ENCODE measurements at regions not wholly inside any gene's neighbourhood (a gene's known extent, or its start where the extent isn't known, plus 50 kb on each side); places are given as distances from the start of the nearest gene placed in this dataset.

GRCh38 chr2:9769171-9770005, 73.9 kb upstream of the TAF1B start:
- H3K4me1 ChIP-seq (ENCODE audit: control insufficient read depth, insufficient read depth, low read length), result peaks cover 3% of the 10 kb centered on the region
- DNase-seq, result no peak
- ATAC-seq, result no peak
- 77% methylated on average over 19 of the region's 19 CpGs for WGBS
- H3K9me3 ChIP-seq (ENCODE audit: control insufficient read depth, low read length), result no peaks in the 10 kb centered on the region
- intact Hi-C loops (cut with DNase I), result no loop called here
- no peak overlapping the region for H3K4me3 ChIP-seq (ENCODE audit: low read length)
- H3K27me3 ChIP-seq (ENCODE audit: control insufficient read depth, insufficient read depth), result no peaks in the 10 kb centered on the region
- no peak overlapping the region for H3K27ac ChIP-seq (ENCODE audit: low read length)

- H3K27me3 ChIP-seq (ENCODE audit: control insufficient read depth, insufficient read depth), result no peaks in the 10 kb centered on the region
- intact Hi-C loops (cut with DNase I), result no loop called here
- H3K9me3 ChIP-seq (ENCODE audit: control insufficient read depth, low read length), result no peaks in the 10 kb centered on the region
- H3K27ac ChIP-seq (ENCODE audit: low read length), result no peak overlapping the region
- DNase-seq (no peak), ATAC-seq (no peak)
- H3K4me1 ChIP-seq (ENCODE audit: control insufficient read depth, insufficient read depth, low read length), result peaks cover 3% of the 10 kb centered on the region
- H3K4me3 ChIP-seq (ENCODE audit: low read length), result no peak overlapping the region
- WGBS, result 53% methylated on average over 6 of the region's 6 CpGs
Observed at GRCh38 chr2:9770006-9770307, 73.3 kb upstream of the TAF1B start.

GRCh38 chr2:9770308-9771100, 72.8 kb upstream of the TAF1B start:
- H3K27ac ChIP-seq (ENCODE audit: low read length), result peak overlapping the region; percentile 14
- peak; percentile 71 to 90 (median 82) for DNase-seq

GRCh38 chr2:9771101-9771449, 72.2 kb upstream of the TAF1B start:
- Histone ChIP-seq H3K4me1 (ENCODE audit: control insufficient read depth, insufficient read depth, low read length) (peaks cover 3% of the 10 kb centered on the region), H3K4me3 (ENCODE audit: low read length) (no peak overlapping the region), H3K27ac (ENCODE audit: low read length) (no peak overlapping the region), H3K27me3 (ENCODE audit: control insufficient read depth, insufficient read depth) (no peaks in the 10 kb centered on the region), H3K9me3 (ENCODE audit: control insufficient read depth, low read length) (no peaks in the 10 kb centered on the region)
- DNase-seq (no peak), ATAC-seq (peak in 1 of 2 donors; percentile 3)
- WGBS, result 73% methylated on average over 5 of the region's 5 CpGs
- intact Hi-C loops (cut with DNase I), result no loop called here

More at GRCh38 chr2:9770308-9771100, 72.8 kb upstream of the TAF1B start:
- Histone ChIP-seq H3K4me3 (ENCODE audit: low read length) (no peak overlapping the region), H3K4me1 (ENCODE audit: control insufficient read depth, insufficient read depth, low read length) (peaks cover 3% of the 10 kb centered on the region), H3K27me3 (ENCODE audit: control insufficient read depth, insufficient read depth) (no peaks in the 10 kb centered on the region), H3K9me3 (ENCODE audit: control insufficient read depth, low read length) (no peaks in the 10 kb centered on the region)
- WGBS, result 49% methylated on average over 27 of the region's 27 CpGs
- ATAC-seq, result peak; percentile 44 to 56
- intact Hi-C loops (cut with DNase I), result no loop called here

- H3K4me3 ChIP-seq (ENCODE audit: low read length), result no peak overlapping the region
- peak; percentile 41 to 78 (median 77) for DNase-seq
- H3K4me1 ChIP-seq (ENCODE audit: control insufficient read depth, insufficient read depth, low read length), result peaks cover 3% of the 10 kb centered on the region
- WGBS, result 57% methylated on average over 8 of the region's 8 CpGs
- no peak overlapping the region for H3K27ac ChIP-seq (ENCODE audit: low read length)
- intact Hi-C loops (cut with DNase I), result no loop called here
- no peaks in the 10 kb centered on the region for H3K27me3 ChIP-seq (ENCODE audit: control insufficient read depth, insufficient read depth)
- peak; percentile 23 to 42 for ATAC-seq
- H3K9me3 ChIP-seq (ENCODE audit: control insufficient read depth, low read length), result no peaks in the 10 kb centered on the region
Observed at GRCh38 chr2:9771481-9772017, 71.7 kb upstream of the TAF1B start.

GRCh38 chr2:9772035-9772998, 71.0 kb upstream of the TAF1B start:
- no peak overlapping the region for H3K27ac ChIP-seq (ENCODE audit: low read length)
- peaks cover 3% of the 10 kb centered on the region for H3K4me1 ChIP-seq (ENCODE audit: control insufficient read depth, insufficient read depth, low read length)
- H3K9me3 ChIP-seq (ENCODE audit: control insufficient read depth, low read length), result no peaks in the 10 kb centered on the region
- ATAC-seq (no peak), DNase-seq (no peak)
- no peak overlapping the region for H3K4me3 ChIP-seq (ENCODE audit: low read length)
- intact Hi-C loops (cut with DNase I), result no loop called here
- WGBS, result 93% methylated on average over 22 of the region's 22 CpGs
- no peaks in the 10 kb centered on the region for H3K27me3 ChIP-seq (ENCODE audit: control insufficient read depth, insufficient read depth)

GRCh38 chr2:9772999-9773902, 70.0 kb upstream of the TAF1B start:
- peaks cover 3% of the 10 kb centered on the region for H3K4me1 ChIP-seq (ENCODE audit: control insufficient read depth, insufficient read depth, low read length)
- ATAC-seq (no peak), DNase-seq (peak in 1 of 3 donors; percentile 43)
- H3K27ac ChIP-seq (ENCODE audit: low read length), result no peak overlapping the region
- H3K9me3 ChIP-seq (ENCODE audit: control insufficient read depth, low read length), result no peaks in the 10 kb centered on the region
- H3K27me3 ChIP-seq (ENCODE audit: control insufficient read depth, insufficient read depth), result no peaks in the 10 kb centered on the region
- intact Hi-C loops (cut with DNase I), result no loop called here
- WGBS, result 74% methylated on average over 23 of the region's 23 CpGs
- no peak overlapping the region for H3K4me3 ChIP-seq (ENCODE audit: low read length)

GRCh38 chr2:9773903-9774239, 69.4 kb upstream of the TAF1B start:
- DNase-seq, result peak in 2 of 3 donors; percentile 64 to 68
- no peak for ATAC-seq
- H3K9me3 ChIP-seq (ENCODE audit: control insufficient read depth, low read length), result no peaks in the 10 kb centered on the region
- intact Hi-C loops (cut with DNase I), result no loop called here
- WGBS, result 45% methylated on average over 3 of the region's 3 CpGs
- no peak overlapping the region for H3K27ac ChIP-seq (ENCODE audit: low read length)
- no peaks in the 10 kb centered on the region for H3K27me3 ChIP-seq (ENCODE audit: control insufficient read depth, insufficient read depth)
- H3K4me3 ChIP-seq (ENCODE audit: low read length), result no peak overlapping the region
- H3K4me1 ChIP-seq (ENCODE audit: control insufficient read depth, insufficient read depth, low read length), result peaks cover 3% of the 10 kb centered on the region

GRCh38 chr2:9774266-9774665, 69.0 kb upstream of the TAF1B start:
- H3K4me1 ChIP-seq (ENCODE audit: control insufficient read depth, insufficient read depth, low read length), result peaks cover 3% of the 10 kb centered on the region
- no peak overlapping the region for H3K27ac ChIP-seq (ENCODE audit: low read length)
- intact Hi-C loops (cut with DNase I), result no loop called here
- no peaks in the 10 kb centered on the region for H3K9me3 ChIP-seq (ENCODE audit: control insufficient read depth, low read length)
- ATAC-seq (peak; percentile 35 to 36), DNase-seq (peak; percentile 64 to 86 (median 75))
- no peak overlapping the region for H3K4me3 ChIP-seq (ENCODE audit: low read length)
- H3K27me3 ChIP-seq (ENCODE audit: control insufficient read depth, insufficient read depth), result no peaks in the 10 kb centered on the region
- WGBS, result 53% methylated on average over 12 of the region's 12 CpGs

- no peaks in the 10 kb centered on the region for H3K27me3 ChIP-seq (ENCODE audit: control insufficient read depth, insufficient read depth)
- peaks cover 3% of the 10 kb centered on the region for H3K4me1 ChIP-seq (ENCODE audit: control insufficient read depth, insufficient read depth, low read length)
- ATAC-seq (no peak), DNase-seq (peak in 1 of 3 donors; percentile 48)
- H3K9me3 ChIP-seq (ENCODE audit: control insufficient read depth, low read length), result no peaks in the 10 kb centered on the region
- 95% methylated on average over 9 of the region's 9 CpGs for WGBS
- intact Hi-C loops (cut with DNase I), result no loop called here
- H3K4me3 ChIP-seq (ENCODE audit: low read length), result no peak overlapping the region
- H3K27ac ChIP-seq (ENCODE audit: low read length), result no peak overlapping the region
Observed at GRCh38 chr2:9775351-9775750, 67.9 kb upstream of the TAF1B start.
